COLO829 (cell line): ENCODE measurements at regions not wholly inside any gene's neighbourhood (a gene's known extent, or its start where the extent isn't known, plus 50 kb on each side); places are given as distances from the start of the nearest gene placed in this dataset.
"Not testable (repeated sequence)": the region's sequence is repeated elsewhere in the genome, so short reads cannot be mapped to it uniquely, and the experiment has no call there.

Source experiments
- DNase-seq: peaks from one replicate; pipeline ENCODE4 v3.0.0; 2012; ENCODE audit warnings: low spot score

GRCh38 chr2:31813016-31813415, 197.8 kb downstream of the MEMO1 start:
- no peak for DNase-seq

- no peak for DNase-seq
Observed at GRCh38 chr2:31812051-31812798, 198.6 kb downstream of the MEMO1 start.

GRCh38 chr2:31811482-31811881, 199.3 kb downstream of the MEMO1 start:
- DNase-seq, result no peak

- DNase-seq, result no peak
Observed at GRCh38 chr2:31810200-31810917, 200.4 kb downstream of the MEMO1 start.

- no peak for DNase-seq
Observed at GRCh38 chr2:31805688-31806087, 205.1 kb downstream of the MEMO1 start.

GRCh38 chr2:31803481-31804153, 207.2 kb downstream of the MEMO1 start:
- not testable (repeated sequence) for DNase-seq

- DNase-seq, result no peak
Observed at GRCh38 chr2:31802711-31803110, 208.1 kb downstream of the MEMO1 start.

- DNase-seq, result not testable (repeated sequence)
Observed at GRCh38 chr2:31799282-31799681, 211.5 kb downstream of the MEMO1 start.

GRCh38 chr2:31788273-31788672, 207.5 kb upstream of the SRD5A2 start:
- DNase-seq, result no peak

- no peak for DNase-seq
Observed at GRCh38 chr2:31785876-31786275, 205.1 kb upstream of the SRD5A2 start.

GRCh38 chr2:31784868-31785267, 204.1 kb upstream of the SRD5A2 start:
- no peak for DNase-seq

- not testable (repeated sequence) for DNase-seq
Observed at GRCh38 chr2:31783446-31784091, 202.8 kb upstream of the SRD5A2 start.

GRCh38 chr2:31778153-31778552, 197.4 kb upstream of the SRD5A2 start:
- no peak for DNase-seq

GRCh38 chr2:31770741-31771140, 190.0 kb upstream of the SRD5A2 start:
- DNase-seq, result no peak

- DNase-seq, result no peak
Observed at GRCh38 chr2:31765078-31765945, 184.6 kb upstream of the SRD5A2 start.

- no peak for DNase-seq
Observed at GRCh38 chr2:31764169-31764568, 183.4 kb upstream of the SRD5A2 start.

- DNase-seq, result no peak
Observed at GRCh38 chr2:31762085-31762484, 181.3 kb upstream of the SRD5A2 start.

- DNase-seq, result not testable (repeated sequence)
Observed at GRCh38 chr2:31757351-31757750, 176.6 kb upstream of the SRD5A2 start.

- DNase-seq, result not testable (repeated sequence)
Observed at GRCh38 chr2:31748746-31749145, 168.0 kb upstream of the SRD5A2 start.

- no peak for DNase-seq
Observed at GRCh38 chr2:31748041-31748440, 167.3 kb upstream of the SRD5A2 start.

GRCh38 chr2:31739161-31739560, 158.4 kb upstream of the SRD5A2 start:
- no peak for DNase-seq
